SK-N-SH treated with all-trans-retinoic acid at 6 μM for 48 hours (cell line): ENCODE measurements at regions not wholly inside any gene's neighbourhood (a gene's known extent, or its start where the extent isn't known, plus 50 kb on each side); places are given as distances from the start of the nearest gene placed in this dataset.

Experiments
- ATAC-seq: fragments of 200-7000 bp; cut with Tn5 transposase; 3 replicates; pipeline ENCODE4 v1.9.1; 2020; ENCODE audit warnings: mild to moderate bottlenecking, moderate library complexity
- ARNTL ChIP-seq: fragments of 450-650 bp; formaldehyde crosslinking; IDR thresholded peaks from 2 replicates; pipeline ENCODE4 v1.5.0; 2020; ENCODE audit warnings: low read depth, mild to moderate bottlenecking, moderate library complexity, borderline replicate concordance
- BACH2 ChIP-seq: fragments of 250-450 bp; sonication (Bioruptor Pico); IDR thresholded peaks from 2 replicates; pipeline ENCODE4 v1.9.0; 2021; ENCODE audit warnings: mild to moderate bottlenecking, borderline replicate concordance
- CSDC2 ChIP-seq: fragments of 250-450 bp; sonication (Bioruptor Pico); IDR thresholded peaks from 2 replicates; pipeline ENCODE4 v1.5.0; 2020; ENCODE audit warnings: mild to moderate bottlenecking, moderate library complexity
- CSRNP3 ChIP-seq: fragments of 250-450 bp; sonication (Bioruptor Pico); IDR thresholded peaks from 2 replicates; pipeline ENCODE4 v1.5.1; 2021; ENCODE audit warnings: mild to moderate bottlenecking, moderate library complexity
- ESRRG ChIP-seq: fragments of 250-450 bp; sonication (Bioruptor Pico); IDR thresholded peaks from 2 replicates; pipeline ENCODE4 v1.6.1; 2021; ENCODE audit warnings: mild to moderate bottlenecking
- ISL1 ChIP-seq: fragments of 250-450 bp; sonication (Bioruptor Pico); IDR thresholded peaks from 2 replicates; pipeline ENCODE4 v2.1.2; 2022; ENCODE audit warnings: mild to moderate bottlenecking, moderate library complexity
- OSR1 ChIP-seq: fragments of 250-450 bp; sonication (Bioruptor Pico); IDR thresholded peaks from 2 replicates; pipeline ENCODE4 v1.8.0; 2022; ENCODE audit warnings: moderate library complexity, mild to moderate bottlenecking, inconsistent platforms
- PATZ1 ChIP-seq: fragments of 250-450 bp; sonication (Bioruptor Pico); IDR thresholded peaks from 2 replicates; pipeline ENCODE4 v1.8.0; 2020; ENCODE audit warnings: mild to moderate bottlenecking, moderate library complexity, borderline replicate concordance
- PPARA ChIP-seq: fragments of 250-450 bp; sonication (Bioruptor Pico); IDR thresholded peaks from 2 replicates; pipeline ENCODE4 v1.5.0; 2020; ENCODE audit warnings: mild to moderate bottlenecking, borderline replicate concordance
- RARB ChIP-seq: fragments of 250-450 bp; sonication (Bioruptor Pico); IDR thresholded peaks from 2 replicates; pipeline ENCODE4 v1.8.0; 2021; ENCODE audit warnings: mild to moderate bottlenecking, moderate library complexity
- SNAI2 ChIP-seq: fragments of 250-450 bp; sonication (Bioruptor Pico); IDR thresholded peaks from 2 replicates; pipeline ENCODE4 v1.5.0; 2020; ENCODE audit warnings: mild to moderate bottlenecking, moderate library complexity
- TCF4 ChIP-seq: fragments of 250-450 bp; sonication (Bioruptor Pico); IDR thresholded peaks from 2 replicates; pipeline ENCODE4 v1.8.0; 2021; ENCODE audit warnings: mild to moderate bottlenecking, moderate library complexity, borderline replicate concordance
- TOX ChIP-seq: fragments of 250-450 bp; sonication (Bioruptor Pico); IDR thresholded peaks from 2 replicates; pipeline ENCODE4 v1.8.0; 2021; ENCODE audit warnings: mild to moderate bottlenecking, moderate library complexity, borderline replicate concordance
- TSHZ2 ChIP-seq: fragments of 250-450 bp; sonication (Bioruptor Pico); IDR thresholded peaks from 2 replicates; pipeline ENCODE4 v1.5.0; 2020; ENCODE audit warnings: mild to moderate bottlenecking, moderate library complexity
- ZC3H10 ChIP-seq: fragments of 250-450 bp; sonication (Bioruptor Pico); IDR thresholded peaks from 2 replicates; pipeline ENCODE4 v1.5.1; 2021; ENCODE audit warnings: mild to moderate bottlenecking, moderate library complexity
- ZFP3 ChIP-seq: fragments of 250-450 bp; sonication (Bioruptor Pico); IDR thresholded peaks from 2 replicates; pipeline ENCODE4 v1.5.0; 2020; ENCODE audit warnings: mild to moderate bottlenecking, moderate library complexity
- ZFP30 ChIP-seq: fragments of 450-650 bp; formaldehyde crosslinking; IDR thresholded peaks from 2 replicates; pipeline ENCODE4 v1.5.0; 2022; ENCODE audit warnings: mild to moderate bottlenecking, moderate library complexity
- ZNF565 ChIP-seq: fragments of 450-650 bp; formaldehyde crosslinking; conservative IDR thresholded peaks from 2 replicates; pipeline ENCODE4 v1.5.0; 2020; ENCODE audit warnings: low read depth, mild to moderate bottlenecking, moderate library complexity
- ZNF70 ChIP-seq: fragments of 450-650 bp; formaldehyde crosslinking; IDR thresholded peaks from 2 replicates; pipeline ENCODE4 v1.5.0; 2020; ENCODE audit warnings: mild to moderate bottlenecking, moderate library complexity
- ZNF8 ChIP-seq: fragments of 450-650 bp; formaldehyde crosslinking; IDR thresholded peaks from 2 replicates; pipeline ENCODE4 v1.5.0; 2020; ENCODE audit warnings: mild to moderate bottlenecking, moderate library complexity
- TF ChIP-seq, protein P1 (sequence below): fragments of 250-450 bp; sonication (Bioruptor Pico); IDR thresholded peaks from 2 replicates; pipeline ENCODE4 v1.5.1; 2020; ENCODE audit warnings: low read depth, mild to moderate bottlenecking, moderate library complexity

- no peak for TF ChIP-seq TSHZ2
- TF ChIP-seq OSR1 (CRISPR knock-in tag) = no peak
- TF ChIP-seq PATZ1 (CRISPR knock-in tag) = no peak
- no peak for TF ChIP-seq TCF4 (CRISPR knock-in tag)
- no peak for TF ChIP-seq CSDC2 (CRISPR knock-in tag)
- TF ChIP-seq RARB (CRISPR knock-in tag) = no peak
- no peak for TF ChIP-seq ZFP30 (CRISPR knock-in tag)
- TF ChIP-seq, protein P1, sequence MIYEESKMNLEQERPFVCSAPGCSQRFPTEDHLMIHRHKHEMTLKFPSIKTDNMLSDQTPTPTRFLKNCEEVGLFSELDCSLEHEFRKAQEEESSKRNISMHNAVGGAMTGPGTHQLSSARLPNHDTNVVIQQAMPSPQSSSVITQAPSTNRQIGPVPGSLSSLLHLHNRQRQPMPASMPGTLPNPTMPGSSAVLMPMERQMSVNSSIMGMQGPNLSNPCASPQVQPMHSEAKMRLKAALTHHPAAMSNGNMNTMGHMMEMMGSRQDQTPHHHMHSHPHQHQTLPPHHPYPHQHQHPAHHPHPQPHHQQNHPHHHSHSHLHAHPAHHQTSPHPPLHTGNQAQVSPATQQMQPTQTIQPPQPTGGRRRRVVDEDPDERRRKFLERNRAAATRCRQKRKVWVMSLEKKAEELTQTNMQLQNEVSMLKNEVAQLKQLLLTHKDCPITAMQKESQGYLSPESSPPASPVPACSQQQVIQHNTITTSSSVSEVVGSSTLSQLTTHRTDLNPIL (CRISPR knock-in tag) = no peak
- no peak for TF ChIP-seq ARNTL
These were observed 70.0 kb upstream of the ZNF281 start (continued) for GRCh38 chr1:200479816-200480215.

DNA sequence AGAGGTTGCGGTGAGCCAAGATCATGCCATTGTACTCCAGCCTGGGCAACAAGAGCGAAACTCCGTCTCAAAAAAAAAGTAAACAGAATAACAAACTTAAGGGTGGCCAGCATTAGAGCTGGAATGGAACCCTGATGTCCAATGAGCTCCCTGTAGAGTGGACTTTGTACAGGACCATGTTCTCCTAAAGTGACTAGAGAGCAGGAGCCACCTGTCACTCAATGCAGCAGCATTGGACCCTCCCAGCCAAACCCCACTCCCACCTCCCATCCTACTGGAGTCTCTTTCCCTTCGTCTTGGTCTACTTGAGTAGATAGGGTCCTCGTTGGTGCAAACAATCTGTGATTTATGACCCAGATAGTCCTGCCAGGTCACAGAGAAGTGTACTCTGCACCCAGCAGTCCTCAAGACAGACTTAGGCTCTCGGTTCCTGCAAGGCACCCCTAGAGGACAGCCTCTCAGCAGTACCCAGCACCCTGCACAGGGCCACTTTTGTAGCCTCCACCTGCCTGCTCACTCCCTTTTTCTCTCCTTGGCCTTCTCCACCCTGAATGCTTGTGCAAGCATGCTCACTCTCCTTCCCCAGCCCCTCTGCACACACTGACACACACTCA is 69.2 kb upstream of the ZNF281 start:
- no peak for ATAC-seq
- TF ChIP-seq, protein P1 (CRISPR knock-in tag) = no peak
- TF ChIP-seq ZC3H10 (CRISPR knock-in tag) (no peak), ARNTL (no peak), ZNF8 (CRISPR knock-in tag) (no peak), PPARA (no peak), SNAI2 (CRISPR knock-in tag) (no peak), CSRNP3 (no peak), ESRRG (no peak), TOX (CRISPR knock-in tag) (no peak), ZNF70 (CRISPR knock-in tag) (no peak), TCF4 (CRISPR knock-in tag) (no peak), PATZ1 (CRISPR knock-in tag) (no peak), ZFP3 (CRISPR knock-in tag) (no peak)

DNA sequence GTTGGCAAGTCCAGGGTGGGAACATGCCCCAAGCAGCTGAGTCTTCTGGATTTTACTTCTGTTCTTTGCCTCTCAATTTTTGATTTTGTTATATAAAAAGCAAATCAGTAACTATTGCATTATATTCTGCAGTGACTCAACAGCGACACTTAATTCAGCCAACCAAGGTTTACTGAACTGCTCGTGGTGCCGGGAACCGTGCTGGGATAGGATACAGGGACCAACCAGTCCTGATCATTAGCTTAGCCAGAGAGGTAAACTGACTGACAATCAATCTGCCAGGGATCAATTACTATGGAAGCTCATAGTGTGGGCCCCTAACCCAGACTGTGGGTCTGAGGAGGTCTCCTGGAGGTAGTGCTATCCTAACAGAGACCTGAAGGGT is 68.4 kb upstream of the ZNF281 start:
- ATAC-seq = no peak
- no peak for TF ChIP-seq RARB (CRISPR knock-in tag)
- no peak for TF ChIP-seq TCF4 (CRISPR knock-in tag)
- no peak for TF ChIP-seq ZFP30 (CRISPR knock-in tag)
- no peak for TF ChIP-seq PATZ1 (CRISPR knock-in tag)
- TF ChIP-seq ISL1 (CRISPR knock-in tag) = no peak
- TF ChIP-seq BACH2 (CRISPR knock-in tag) = no peak
- TF ChIP-seq ZC3H10 (CRISPR knock-in tag) = no peak
- TF ChIP-seq SNAI2 (CRISPR knock-in tag) = no peak
- TF ChIP-seq ZNF8 (CRISPR knock-in tag) = no peak
- TF ChIP-seq CSDC2 (CRISPR knock-in tag) = no peak
- TF ChIP-seq ZNF565 (CRISPR knock-in tag) = no peak
- no peak for TF ChIP-seq OSR1 (CRISPR knock-in tag)
- TF ChIP-seq TOX (CRISPR knock-in tag) = no peak
- TF ChIP-seq CSRNP3 = no peak
- no peak for TF ChIP-seq ARNTL
- TF ChIP-seq ZNF70 (CRISPR knock-in tag) = no peak
